GM19023 (cell line): ENCODE measurements at regions not wholly inside any gene's neighbourhood (a gene's known extent, or its start where the extent isn't known, plus 50 kb on each side); places are given as distances from the start of the nearest gene placed in this dataset.

Source experiments
- ATAC-seq: cut with Tn5 transposase; IDR thresholded peaks from one replicate; pipeline ENCODE4 v1.9.1; 2021; ENCODE audit warnings: mild to moderate bottlenecking, moderate library complexity; ENCODE audit not compliant: unreplicated experiment

GRCh38 chr6:23278180-23278532, 708.8 kb downstream of the HDGFL1 start:
- no peak for ATAC-seq

- no peak for ATAC-seq
These were observed 711.1 kb downstream of the HDGFL1 start for GRCh38 chr6:23280437-23280836.

GRCh38 chr6:23282252-23283021, 713.1 kb downstream of the HDGFL1 start:
- no peak for ATAC-seq

GRCh38 chr6:23293653-23294052, 724.3 kb downstream of the HDGFL1 start:
- ATAC-seq = no peak

GRCh38 chr6:23301556-23301955, 732.2 kb downstream of the HDGFL1 start:
- no peak for ATAC-seq

GRCh38 chr6:23302514-23302913, 733.1 kb downstream of the HDGFL1 start:
- no peak for ATAC-seq

- ATAC-seq = no peak
These were observed 736.1 kb downstream of the HDGFL1 start for GRCh38 chr6:23305325-23305943.

GRCh38 chr6:23306251-23306950, 737.0 kb downstream of the HDGFL1 start:
- no peak for ATAC-seq

- ATAC-seq = no peak
These were observed 738.1 kb downstream of the HDGFL1 start for GRCh38 chr6:23307516-23307915.

- ATAC-seq = no peak
These were observed 738.8 kb downstream of the HDGFL1 start for GRCh38 chr6:23308166-23308565.

- no peak for ATAC-seq
These were observed 741.8 kb downstream of the HDGFL1 start for GRCh38 chr6:23311211-23311610.

GRCh38 chr6:23316131-23316530, 746.8 kb downstream of the HDGFL1 start:
- ATAC-seq = no peak

GRCh38 chr6:23316931-23317330, 747.6 kb downstream of the HDGFL1 start:
- ATAC-seq = no peak

GRCh38 chr6:23319582-23319981, 750.2 kb downstream of the HDGFL1 start:
- ATAC-seq = no peak

GRCh38 chr6:23320471-23321015, 751.2 kb downstream of the HDGFL1 start:
- ATAC-seq = no peak

- ATAC-seq = no peak
These were observed 754.5 kb downstream of the HDGFL1 start for GRCh38 chr6:23323897-23324296.

GRCh38 chr6:23325065-23325464, 755.7 kb downstream of the HDGFL1 start:
- ATAC-seq = no peak

- ATAC-seq = no peak
These were observed 758.3 kb downstream of the HDGFL1 start for GRCh38 chr6:23327621-23328020.

GRCh38 chr6:23329086-23329485, 759.7 kb downstream of the HDGFL1 start:
- no peak for ATAC-seq

GRCh38 chr6:23330632-23331031, 761.3 kb downstream of the HDGFL1 start:
- no peak for ATAC-seq

GRCh38 chr6:23334360-23334759, 765.0 kb downstream of the HDGFL1 start:
- ATAC-seq = no peak

GRCh38 chr6:23335894-23336293, 766.5 kb downstream of the HDGFL1 start:
- ATAC-seq = no peak
